Stimulated activated effector memory CD8-positive, alpha-beta T cell treated with anti-CD3 and anti-CD28 coated beads, Interleukin-12 subunit alpha, Interleukin-12 subunit beta, amount 100 ng/mL, for 72 hours (primary cell): ENCODE measurements at regions not wholly inside any gene's neighbourhood (a gene's known extent, or its start where the extent isn't known, plus 50 kb on each side); places are given as distances from the start of the nearest gene placed in this dataset.
"Not testable (repeated sequence)": the region's sequence is repeated elsewhere in the genome, so short reads cannot be mapped to it uniquely, and the experiment has no call there.

Experiments used
- ATAC-seq: fragments of 150-1000 bp; cut with Tn5 transposase; 2 replicates; pipeline ENCODE4 v1.10.0; 2021
- DNase-seq, 2 donors: peaks; one replicate each; pipeline ENCODE4 v3.0.0; 2021 to 2022; ENCODE audit warnings: low spot score in 2 of 2
- H3K27ac Mint-ChIP-seq: one replicate; pipeline ENCODE4 v1.8.0; 2022; ENCODE audit warnings: mild to moderate bottlenecking, mixed read lengths
- H3K36me3 Mint-ChIP-seq: one replicate; pipeline ENCODE4 v1.8.0; 2022; ENCODE audit warnings: mild to moderate bottlenecking, mixed read lengths
- H3K4me1 Mint-ChIP-seq: one replicate; pipeline ENCODE4 v1.8.0; 2022; ENCODE audit warnings: mixed read lengths
- H3K4me3 Mint-ChIP-seq: one replicate; pipeline ENCODE4 v1.8.0; 2022; ENCODE audit warnings: mild to moderate bottlenecking, mixed read lengths
- H3K9me3 Mint-ChIP-seq: one replicate; pipeline ENCODE4 v1.8.0; 2022; ENCODE audit warnings: mixed read lengths

- ATAC-seq (peak; percentile 81), DNase-seq (no peak)
- Mint-ChIP-seq H3K36me3 (peaks cover 71% of the 10 kb centered on the region), H3K9me3 (no peaks in the 10 kb centered on the region), H3K4me1 (peaks cover 22% of the 10 kb centered on the region), H3K4me3 (peak overlapping the region; percentile 27), H3K27ac (peak overlapping the region; percentile 48)
These were observed 175.4 kb downstream of the UTRN start for GRCh38 chr6:144460327-144461095.

- H3K36me3 Mint-ChIP-seq: peaks cover 78% of the 10 kb centered on the region
- H3K27ac Mint-ChIP-seq: no peak overlapping the region
- peaks cover 20% of the 10 kb centered on the region for H3K4me1 Mint-ChIP-seq
- no peaks in the 10 kb centered on the region for H3K9me3 Mint-ChIP-seq
- ATAC-seq (no peak), DNase-seq (no peak)
- no peak overlapping the region for H3K4me3 Mint-ChIP-seq
These were observed 176.9 kb downstream of the UTRN start for GRCh38 chr6:144462058-144462457.

DNA sequence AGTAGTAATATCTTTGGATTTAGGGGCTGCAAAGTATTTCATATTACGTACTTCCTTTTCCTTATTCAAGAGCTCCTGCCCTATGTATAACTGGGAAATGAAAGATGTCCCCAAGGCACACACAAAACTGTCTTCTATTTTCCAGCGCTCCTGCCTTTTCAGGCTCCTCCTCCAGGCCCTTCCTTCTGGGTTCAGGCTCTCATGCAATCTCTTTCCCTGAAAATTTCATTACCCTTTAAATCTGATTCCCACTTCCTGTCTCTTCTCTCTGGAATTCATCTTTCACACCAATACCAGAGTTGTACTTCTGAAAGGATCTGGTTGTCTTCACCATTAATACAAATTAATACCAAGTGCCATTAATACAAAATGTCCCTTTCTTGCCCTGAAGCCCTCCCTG lies 181.6 kb downstream of the UTRN start:
- DNase-seq: no peak
- no peak for ATAC-seq
- Mint-ChIP-seq H3K4me1 (peaks cover 29% of the 10 kb centered on the region), H3K9me3 (no peaks in the 10 kb centered on the region), H3K27ac (peak overlapping the region; percentile 73), H3K4me3 (no peak overlapping the region), H3K36me3 (peaks cover 57% of the 10 kb centered on the region)

- Mint-ChIP-seq H3K9me3 (no peaks in the 10 kb centered on the region), H3K4me1 (peaks cover 29% of the 10 kb centered on the region), H3K27ac (peak overlapping the region; percentile 73), H3K36me3 (peaks cover 57% of the 10 kb centered on the region), H3K4me3 (peak overlapping the region; percentile 24)
- peak; percentile 35 for ATAC-seq
- DNase-seq: no peak
These were observed 182.1 kb downstream of the UTRN start for GRCh38 chr6:144467172-144467762.

DNA sequence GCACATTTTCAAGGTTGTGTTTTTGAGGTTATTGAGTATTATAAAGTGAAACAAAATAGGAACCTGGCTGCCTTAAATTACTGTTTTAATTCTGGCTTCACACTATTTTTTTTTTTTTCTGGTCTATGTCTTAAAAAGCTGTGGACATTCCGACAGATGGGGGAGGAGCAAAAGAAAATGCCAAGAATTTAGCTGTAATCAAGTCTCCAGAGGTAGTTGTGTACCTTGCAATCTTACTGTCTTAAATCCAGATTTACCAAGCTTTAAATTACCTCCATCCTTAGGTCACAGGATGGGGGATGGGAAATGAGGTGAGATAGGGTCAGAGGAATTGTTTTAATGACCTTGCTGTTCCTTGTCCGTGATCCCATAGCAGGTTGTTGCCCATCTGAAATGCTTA lies 182.8 kb downstream of the UTRN start:
- no peak for DNase-seq
- Mint-ChIP-seq H3K27ac (peak overlapping the region; percentile 73), H3K9me3 (no peaks in the 10 kb centered on the region), H3K4me1 (peaks cover 29% of the 10 kb centered on the region), H3K36me3 (peaks cover 52% of the 10 kb centered on the region), H3K4me3 (peak overlapping the region; percentile 24)
- ATAC-seq: no peak

DNA sequence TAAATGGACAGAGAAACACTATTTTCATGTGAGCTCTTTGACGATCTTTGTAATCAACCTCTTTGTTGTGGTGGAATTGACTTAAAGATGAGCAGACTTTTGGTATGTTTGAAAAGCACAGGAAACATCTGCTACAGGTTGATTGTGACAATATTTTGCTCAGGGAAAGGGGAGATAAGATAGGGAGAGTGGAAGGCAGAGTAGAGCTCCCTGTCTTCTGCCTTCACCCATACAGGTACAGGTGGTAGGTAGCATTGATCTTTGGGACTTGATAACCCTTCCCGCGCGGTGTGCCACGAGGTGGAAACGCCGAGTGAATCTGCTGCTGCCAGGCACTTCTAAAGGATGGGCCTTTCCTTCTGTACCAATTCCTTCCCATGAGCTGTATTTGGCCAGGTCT lies 183.6 kb downstream of the UTRN start:
- Mint-ChIP-seq H3K4me3 (peak overlapping the region; percentile 49), H3K27ac (peak overlapping the region; percentile 73), H3K9me3 (no peaks in the 10 kb centered on the region), H3K36me3 (peaks cover 47% of the 10 kb centered on the region), H3K4me1 (peaks cover 29% of the 10 kb centered on the region)
- DNase-seq (no peak), ATAC-seq (no peak)

DNA sequence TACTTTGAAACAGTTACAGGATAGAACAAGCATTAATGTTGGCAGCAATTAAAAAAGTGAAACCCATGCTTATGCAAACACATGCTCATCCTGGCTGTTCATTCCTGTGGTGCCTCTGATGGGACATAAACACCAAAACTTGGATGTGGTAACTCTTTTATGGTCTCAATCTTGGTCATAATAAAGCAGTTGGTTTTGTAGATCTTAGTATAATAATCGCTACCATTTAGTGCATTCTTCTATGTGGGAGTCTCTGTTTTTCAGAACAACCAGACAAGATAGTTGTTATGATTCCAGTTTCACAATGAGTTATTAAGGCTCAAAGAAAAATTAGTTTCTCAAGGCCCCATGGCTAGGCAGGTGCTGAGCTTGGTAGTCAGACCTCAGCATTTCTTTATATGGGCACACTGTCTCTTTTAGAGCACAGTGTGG lies 184.0 kb downstream of the UTRN start:
- Mint-ChIP-seq H3K4me1 (peaks cover 29% of the 10 kb centered on the region), H3K36me3 (peaks cover 43% of the 10 kb centered on the region), H3K4me3 (peak overlapping the region; percentile 49), H3K27ac (peak overlapping the region; percentile 73), H3K9me3 (no peaks in the 10 kb centered on the region)
- ATAC-seq (peak; percentile 94), DNase-seq (no peak)

GRCh38 chr6:144470201-144470600 lies 185.1 kb downstream of the UTRN start:
- not testable (repeated sequence) for ATAC-seq, H3K9me3 Mint-ChIP-seq, DNase-seq, H3K27ac Mint-ChIP-seq, H3K4me3 Mint-ChIP-seq
- peaks cover 40% of the 10 kb centered on the region for H3K36me3 Mint-ChIP-seq
- peaks cover 32% of the 10 kb centered on the region for H3K4me1 Mint-ChIP-seq

DNA sequence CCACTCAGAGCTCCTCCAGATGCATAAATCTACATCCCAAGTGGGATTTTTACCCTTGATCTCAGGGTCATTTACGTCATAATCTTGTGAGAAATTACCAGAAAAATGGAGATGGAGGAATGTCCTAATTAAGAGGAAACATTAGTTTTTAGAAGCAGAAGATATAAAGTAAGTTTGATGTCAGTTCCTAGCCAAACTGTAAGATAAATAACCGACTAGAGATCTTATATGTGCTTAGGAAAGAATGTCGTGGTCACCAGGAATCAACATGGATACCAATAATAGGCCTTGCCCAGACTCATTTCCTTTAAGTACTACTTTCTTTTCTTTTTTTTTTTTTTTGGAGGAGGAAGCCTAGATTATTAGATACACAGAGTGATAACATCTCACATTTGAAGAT lies 186.9 kb downstream of the UTRN start:
- DNase-seq: no peak
- no peak for ATAC-seq
- no peak overlapping the region for H3K4me3 Mint-ChIP-seq
- H3K36me3 Mint-ChIP-seq: peaks cover 47% of the 10 kb centered on the region
- peaks cover 36% of the 10 kb centered on the region for H3K4me1 Mint-ChIP-seq
- no peaks in the 10 kb centered on the region for H3K9me3 Mint-ChIP-seq
- H3K27ac Mint-ChIP-seq: peak overlapping the region; percentile 6

DNA sequence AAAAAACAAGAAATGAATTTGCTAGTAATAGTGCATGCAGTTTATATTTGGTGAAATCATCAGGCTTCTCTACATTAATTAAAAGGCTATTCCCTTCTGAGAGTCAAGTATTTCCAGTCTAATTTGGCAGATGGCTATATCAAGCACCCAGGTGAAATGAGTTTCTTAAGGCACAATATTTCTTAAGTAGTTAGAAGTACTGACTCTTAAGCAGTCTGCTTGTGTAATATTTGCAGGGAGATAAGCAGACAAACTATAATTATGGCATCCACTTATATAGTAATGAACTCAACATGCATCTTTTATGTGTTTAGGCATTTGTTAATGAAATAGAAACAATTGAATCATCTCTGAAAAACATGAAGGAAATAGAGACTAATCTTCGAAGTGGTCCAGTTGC lies 189.2 kb downstream of the UTRN start:
- Mint-ChIP-seq H3K27ac (peak overlapping the region; percentile 32), H3K4me3 (no peak overlapping the region), H3K4me1 (peaks cover 20% of the 10 kb centered on the region), H3K36me3 (peaks cover 55% of the 10 kb centered on the region), H3K9me3 (no peaks in the 10 kb centered on the region)
- DNase-seq: no peak
- ATAC-seq: no peak

DNA sequence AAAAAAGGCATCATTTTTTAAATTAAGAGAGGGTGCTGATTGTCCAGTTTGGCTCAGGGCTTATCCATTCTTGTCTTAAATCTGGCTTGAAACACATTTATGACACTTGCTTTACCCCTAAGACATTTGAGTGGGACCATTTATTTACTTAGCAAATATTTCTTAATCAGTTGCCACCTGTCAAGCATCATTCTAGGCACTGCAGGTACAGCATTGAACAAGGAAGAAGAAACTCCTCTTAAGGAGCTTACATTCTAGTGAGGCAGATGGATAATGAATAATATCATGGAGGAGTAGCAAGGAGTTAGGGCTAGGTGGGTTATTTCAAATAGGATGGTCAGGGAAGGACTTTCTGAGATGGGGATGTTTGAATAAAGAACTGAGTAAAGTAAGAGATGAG lies 189.8 kb downstream of the UTRN start:
- ATAC-seq (no peak), DNase-seq (no peak)
- Mint-ChIP-seq H3K27ac (peak overlapping the region; percentile 4), H3K9me3 (no peaks in the 10 kb centered on the region), H3K4me1 (peaks cover 18% of the 10 kb centered on the region), H3K4me3 (no peak overlapping the region), H3K36me3 (peaks cover 55% of the 10 kb centered on the region)

- Mint-ChIP-seq H3K9me3 (no peaks in the 10 kb centered on the region), H3K36me3 (peaks cover 59% of the 10 kb centered on the region), H3K27ac (peak overlapping the region; percentile 4), H3K4me1 (peaks cover 18% of the 10 kb centered on the region), H3K4me3 (no peak overlapping the region)
- DNase-seq (no peak), ATAC-seq (no peak)
These were observed 190.3 kb downstream of the UTRN start for GRCh38 chr6:144475411-144475810.

- peak overlapping the region; percentile 58 for H3K27ac Mint-ChIP-seq
- no peaks in the 10 kb centered on the region for H3K9me3 Mint-ChIP-seq
- ATAC-seq: no peak
- H3K4me3 Mint-ChIP-seq: no peak overlapping the region
- DNase-seq: no peak
- H3K4me1 Mint-ChIP-seq: peaks cover 18% of the 10 kb centered on the region
- H3K36me3 Mint-ChIP-seq: peaks cover 61% of the 10 kb centered on the region
These were observed 191.2 kb downstream of the UTRN start for GRCh38 chr6:144476286-144476685.

DNA sequence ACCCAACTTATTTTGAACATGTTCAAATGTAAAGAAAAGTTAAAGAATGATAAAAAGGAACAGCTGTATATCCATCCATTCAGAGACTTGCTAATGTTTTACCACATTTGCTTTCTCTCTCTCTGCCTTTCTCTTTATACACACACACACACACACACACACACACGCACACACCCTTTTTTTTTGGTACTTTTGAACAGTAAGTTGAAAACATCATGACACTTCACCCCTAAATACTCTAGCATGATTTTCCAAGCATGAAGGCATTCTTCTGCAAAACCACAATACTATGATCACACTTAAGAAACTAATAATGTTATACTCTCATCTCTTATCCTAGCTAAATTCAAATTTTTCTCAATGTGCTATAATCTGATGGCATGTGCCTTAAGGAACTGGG lies 192.3 kb downstream of the UTRN start:
- Mint-ChIP-seq H3K4me1 (peaks cover 18% of the 10 kb centered on the region), H3K36me3 (peaks cover 59% of the 10 kb centered on the region)

GRCh38 chr6:144477856-144478255 lies 192.7 kb downstream of the UTRN start:
- ATAC-seq (no peak), DNase-seq (no peak)
- Mint-ChIP-seq H3K9me3 (no peaks in the 10 kb centered on the region), H3K27ac (peak overlapping the region; percentile 81), H3K4me3 (no peak overlapping the region), H3K4me1 (peaks cover 18% of the 10 kb centered on the region), H3K36me3 (peaks cover 63% of the 10 kb centered on the region)

More for the DNA sequence above, 192.3 kb downstream of the UTRN start:
- ATAC-seq (no peak), DNase-seq (no peak)
- H3K4me3 Mint-ChIP-seq: no peak overlapping the region
- no peak overlapping the region for H3K27ac Mint-ChIP-seq
- H3K9me3 Mint-ChIP-seq: no peaks in the 10 kb centered on the region

DNA sequence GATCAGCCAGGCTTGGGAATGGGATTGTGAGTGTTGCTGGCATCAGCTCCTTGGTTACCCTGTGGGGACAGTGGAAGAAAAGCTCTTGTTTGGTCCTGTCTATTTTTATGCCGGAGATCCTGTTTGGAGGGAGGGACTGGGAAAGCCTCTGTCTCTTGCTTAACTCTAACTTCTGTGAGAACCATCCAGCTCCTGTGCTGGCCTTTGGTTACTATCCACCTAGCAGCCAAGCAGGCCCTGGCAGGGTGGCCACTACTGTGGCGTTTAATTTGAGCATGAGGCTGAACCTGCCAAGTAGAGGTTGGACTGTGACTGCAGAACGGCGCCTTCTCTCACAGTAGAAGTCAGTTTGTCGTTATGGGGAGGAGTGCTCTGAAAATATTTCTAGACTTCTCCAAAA lies 193.3 kb downstream of the UTRN start:
- ATAC-seq (no peak), DNase-seq (no peak)
- H3K9me3 Mint-ChIP-seq: no peaks in the 10 kb centered on the region
- H3K4me3 Mint-ChIP-seq: no peak overlapping the region
- peaks cover 67% of the 10 kb centered on the region for H3K36me3 Mint-ChIP-seq
- H3K27ac Mint-ChIP-seq: peak overlapping the region; percentile 81
- H3K4me1 Mint-ChIP-seq: peaks cover 18% of the 10 kb centered on the region
